ENCODE measurements at regions not wholly inside any gene's neighbourhood (a gene's known extent, or its start where the extent isn't known, plus 50 kb on each side); places are given as distances from the start of the nearest gene placed in this dataset.
A peak's percentile ranks its signal among the peaks of the same experiment; 100 is the strongest.
"Not testable (repeated sequence)": the region's sequence is repeated elsewhere in the genome, so short reads cannot be mapped to it uniquely, and the experiment has no call there.

GRCh38 chr2:179344280-179344964 is 79.8 kb upstream of the SESTD1 start:
- no peak overlapping the region for H3K4me3 Mint-ChIP-seq
- peaks cover 12% of the 10 kb centered on the region for H3K4me1 Mint-ChIP-seq
- H3K36me3 Mint-ChIP-seq = no peaks in the 10 kb centered on the region
- no peak for ATAC-seq (ENCODE audit: low read depth)
- H3K27ac Mint-ChIP-seq = no peak overlapping the region
- no peak for DNase-seq (ENCODE audit: low spot score in 2 of 2)
- no peaks in the 10 kb centered on the region for H3K27me3 Mint-ChIP-seq
- H3K9me3 Mint-ChIP-seq = no peaks in the 10 kb centered on the region

DNA sequence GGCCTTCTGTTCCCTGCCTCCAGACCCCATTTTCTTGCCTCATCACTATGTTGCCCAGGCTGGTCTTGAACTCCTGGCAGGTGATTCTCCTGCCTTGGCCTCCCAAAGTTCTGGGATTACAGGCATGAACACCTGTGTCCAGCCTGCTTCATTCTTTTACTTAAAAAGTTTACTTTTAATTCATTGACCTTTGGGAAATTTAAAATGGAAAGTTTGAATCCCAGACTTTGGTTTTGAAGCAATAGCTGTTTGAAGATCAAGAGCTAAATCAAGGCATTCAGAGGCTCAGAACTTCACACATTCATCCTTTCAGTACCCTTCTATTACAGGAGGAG is 79.3 kb upstream of the SESTD1 start:
- Mint-ChIP-seq H3K27me3 (no peaks in the 10 kb centered on the region), H3K27ac (no peak overlapping the region), H3K4me1 (peaks cover 12% of the 10 kb centered on the region), H3K9me3 (no peaks in the 10 kb centered on the region), H3K4me3 (no peak overlapping the region), H3K36me3 (no peaks in the 10 kb centered on the region)
- DNase-seq (ENCODE audit: low spot score in 2 of 2) (no peak), ATAC-seq (ENCODE audit: low read depth) (no peak)

- no peak for DNase-seq (ENCODE audit: low spot score in 2 of 2)
- no peaks in the 10 kb centered on the region for H3K36me3 Mint-ChIP-seq
- H3K27me3 Mint-ChIP-seq = no peaks in the 10 kb centered on the region
- no peak overlapping the region for H3K27ac Mint-ChIP-seq
- ATAC-seq (ENCODE audit: low read depth) = no peak
- H3K4me1 Mint-ChIP-seq = peaks cover 12% of the 10 kb centered on the region
- no peak overlapping the region for H3K4me3 Mint-ChIP-seq
- H3K9me3 Mint-ChIP-seq = no peaks in the 10 kb centered on the region
Observed at GRCh38 chr2:179341152-179341866, 76.7 kb upstream of the SESTD1 start.

- DNase-seq (ENCODE audit: low spot score in 2 of 2) = no peak
- no peaks in the 10 kb centered on the region for H3K9me3 Mint-ChIP-seq
- H3K36me3 Mint-ChIP-seq = no peaks in the 10 kb centered on the region
- peaks cover 12% of the 10 kb centered on the region for H3K4me1 Mint-ChIP-seq
- peak; percentile 43 for ATAC-seq (ENCODE audit: low read depth)
- no peak overlapping the region for H3K27ac Mint-ChIP-seq
- H3K4me3 Mint-ChIP-seq = no peak overlapping the region
- H3K27me3 Mint-ChIP-seq = no peaks in the 10 kb centered on the region
Observed at GRCh38 chr2:179340678-179341077, 76.0 kb upstream of the SESTD1 start.

DNA sequence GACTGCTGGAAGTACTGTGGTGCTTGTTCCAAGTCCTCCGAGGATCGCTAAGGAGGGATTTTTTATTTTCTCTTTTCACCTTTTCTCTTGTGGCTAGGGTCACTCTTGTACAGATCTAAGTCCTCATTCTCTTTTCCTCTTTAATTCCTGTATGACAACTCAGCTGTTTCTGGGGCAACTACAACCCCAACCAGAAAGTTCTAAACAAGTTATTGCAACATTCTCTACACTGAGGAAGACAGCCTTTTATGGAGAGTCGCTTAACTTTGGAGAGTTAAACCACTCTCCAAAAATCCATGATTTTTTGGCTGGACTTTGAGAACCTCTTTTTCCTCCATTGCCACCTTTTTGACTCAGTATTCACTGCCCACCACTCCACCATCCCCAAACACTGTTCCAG is 74.0 kb upstream of the SESTD1 start:
- ATAC-seq (ENCODE audit: low read depth) (no peak), DNase-seq (ENCODE audit: low spot score in 2 of 2) (no peak)
- no peak overlapping the region for H3K27ac Mint-ChIP-seq

GRCh38 chr2:179336782-179337534 is 72.3 kb upstream of the SESTD1 start:
- Mint-ChIP-seq H3K9me3 (no peaks in the 10 kb centered on the region), H3K4me1 (peaks cover 9% of the 10 kb centered on the region)

More for the DNA sequence above, 74.0 kb upstream of the SESTD1 start:
- no peak overlapping the region for H3K4me3 Mint-ChIP-seq
- no peaks in the 10 kb centered on the region for H3K36me3 Mint-ChIP-seq
- peaks cover 9% of the 10 kb centered on the region for H3K4me1 Mint-ChIP-seq
- H3K9me3 Mint-ChIP-seq = no peaks in the 10 kb centered on the region
- H3K27me3 Mint-ChIP-seq = no peaks in the 10 kb centered on the region

DNA sequence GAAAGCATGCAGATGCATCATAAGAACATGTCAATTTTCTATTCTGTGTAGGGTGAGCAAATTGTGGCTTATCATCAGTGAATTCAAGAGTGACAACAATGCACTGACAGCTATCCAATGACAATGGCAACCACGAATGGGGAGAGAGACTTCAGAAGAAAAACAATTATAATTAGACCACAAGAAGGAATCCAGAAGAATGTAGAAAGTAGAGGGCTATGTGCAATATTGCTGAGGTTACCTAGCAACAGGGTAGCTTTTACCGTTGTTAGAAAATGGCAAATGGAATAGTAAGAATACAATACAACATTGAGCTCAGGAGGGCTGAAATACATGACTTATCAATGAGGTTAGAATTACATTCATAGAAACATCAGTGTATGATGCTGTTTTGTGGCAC is 71.1 kb upstream of the SESTD1 start:
- DNase-seq (ENCODE audit: low spot score in 2 of 2) = no peak
- Mint-ChIP-seq H3K4me3 (no peak overlapping the region), H3K27ac (no peak overlapping the region), H3K4me1 (peaks cover 11% of the 10 kb centered on the region), H3K9me3 (no peaks in the 10 kb centered on the region), H3K27me3 (no peaks in the 10 kb centered on the region), H3K36me3 (no peaks in the 10 kb centered on the region)
- no peak for ATAC-seq (ENCODE audit: low read depth)

More at GRCh38 chr2:179336782-179337534, 72.3 kb upstream of the SESTD1 start:
- ATAC-seq (ENCODE audit: low read depth) = no peak
- Mint-ChIP-seq H3K27me3 (no peaks in the 10 kb centered on the region), H3K4me3 (no peak overlapping the region), H3K27ac (no peak overlapping the region), H3K36me3 (no peaks in the 10 kb centered on the region)
- no peak for DNase-seq (ENCODE audit: low spot score in 2 of 2)

DNA sequence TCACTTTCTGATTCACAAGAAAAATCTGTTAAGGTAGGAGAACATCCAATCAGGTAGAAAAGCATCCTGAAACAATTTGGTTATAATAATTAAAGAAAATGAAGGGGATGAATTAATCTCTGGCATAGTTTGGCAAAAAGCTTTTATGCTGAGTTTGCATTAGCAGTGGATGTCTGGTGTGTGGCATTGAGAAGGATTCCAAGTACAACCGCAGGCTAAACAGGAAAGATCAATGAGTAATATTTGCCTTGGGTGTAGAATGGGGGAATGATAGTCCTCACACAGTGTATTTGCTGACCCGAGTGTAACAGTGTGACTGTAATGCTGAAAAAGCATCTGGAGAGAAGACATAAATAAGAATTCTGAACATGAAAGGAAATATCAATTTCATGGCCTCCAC is 68.3 kb upstream of the SESTD1 start:
- ATAC-seq (ENCODE audit: low read depth) (no peak), DNase-seq (ENCODE audit: low spot score in 2 of 2) (no peak)
- H3K4me1 Mint-ChIP-seq = peaks cover 6% of the 10 kb centered on the region
- H3K4me3 Mint-ChIP-seq = no peak overlapping the region
- no peak overlapping the region for H3K27ac Mint-ChIP-seq
- H3K36me3 Mint-ChIP-seq = no peaks in the 10 kb centered on the region
- H3K27me3 Mint-ChIP-seq = no peaks in the 10 kb centered on the region
- H3K9me3 Mint-ChIP-seq = no peaks in the 10 kb centered on the region

GRCh38 chr2:179331061-179331460 is 66.4 kb upstream of the SESTD1 start:
- Mint-ChIP-seq H3K27me3 (peaks cover 4% of the 10 kb centered on the region), H3K36me3 (no peaks in the 10 kb centered on the region), H3K4me3 (no peak overlapping the region), H3K4me1 (peaks cover 6% of the 10 kb centered on the region), H3K9me3 (no peaks in the 10 kb centered on the region), H3K27ac (no peak overlapping the region)
- ATAC-seq (ENCODE audit: low read depth) = no peak
- DNase-seq (ENCODE audit: low spot score in 2 of 2) = no peak

GRCh38 chr2:179322289-179322688 is 57.7 kb upstream of the SESTD1 start:
- no peak for DNase-seq (ENCODE audit: low spot score in 2 of 2)
- Mint-ChIP-seq H3K27me3 (peaks cover 2% of the 10 kb centered on the region), H3K9me3 (peaks cover 2% of the 10 kb centered on the region), H3K4me3 (no peak overlapping the region), H3K27ac (no peak overlapping the region), H3K36me3 (no peaks in the 10 kb centered on the region), H3K4me1 (no peaks in the 10 kb centered on the region)
- no peak for ATAC-seq (ENCODE audit: low read depth)

GRCh38 chr2:179321034-179321433 is 56.4 kb upstream of the SESTD1 start:
- not testable (repeated sequence) for H3K4me3 Mint-ChIP-seq; H3K9me3 Mint-ChIP-seq; H3K27me3 Mint-ChIP-seq; H3K4me1 Mint-ChIP-seq; DNase-seq (ENCODE audit: low spot score in 2 of 2); H3K27ac Mint-ChIP-seq; H3K36me3 Mint-ChIP-seq; ATAC-seq (ENCODE audit: low read depth)

GRCh38 chr2:179314729-179315128 is 50.1 kb upstream of the SESTD1 start:
- H3K4me1 Mint-ChIP-seq; H3K27ac Mint-ChIP-seq; H3K36me3 Mint-ChIP-seq; H3K4me3 Mint-ChIP-seq; H3K27me3 Mint-ChIP-seq; H3K9me3 Mint-ChIP-seq; DNase-seq (ENCODE audit: low spot score in 2 of 2); ATAC-seq (ENCODE audit: low read depth): not testable (repeated sequence)
